HG02763 (cell line): ENCODE measurements at regions not wholly inside any gene's neighbourhood (a gene's known extent, or its start where the extent isn't known, plus 50 kb on each side); places are given as distances from the start of the nearest gene placed in this dataset.
"Not testable (repeated sequence)": the region's sequence is repeated elsewhere in the genome, so short reads cannot be mapped to it uniquely, and the experiment has no call there.

ENCODE experiments used
- ATAC-seq: cut with Tn5 transposase; IDR thresholded peaks from one replicate; pipeline ENCODE4 v1.9.1; 2021; ENCODE audit warnings: mild to moderate bottlenecking, moderate library complexity; ENCODE audit not compliant: unreplicated experiment

DNA sequence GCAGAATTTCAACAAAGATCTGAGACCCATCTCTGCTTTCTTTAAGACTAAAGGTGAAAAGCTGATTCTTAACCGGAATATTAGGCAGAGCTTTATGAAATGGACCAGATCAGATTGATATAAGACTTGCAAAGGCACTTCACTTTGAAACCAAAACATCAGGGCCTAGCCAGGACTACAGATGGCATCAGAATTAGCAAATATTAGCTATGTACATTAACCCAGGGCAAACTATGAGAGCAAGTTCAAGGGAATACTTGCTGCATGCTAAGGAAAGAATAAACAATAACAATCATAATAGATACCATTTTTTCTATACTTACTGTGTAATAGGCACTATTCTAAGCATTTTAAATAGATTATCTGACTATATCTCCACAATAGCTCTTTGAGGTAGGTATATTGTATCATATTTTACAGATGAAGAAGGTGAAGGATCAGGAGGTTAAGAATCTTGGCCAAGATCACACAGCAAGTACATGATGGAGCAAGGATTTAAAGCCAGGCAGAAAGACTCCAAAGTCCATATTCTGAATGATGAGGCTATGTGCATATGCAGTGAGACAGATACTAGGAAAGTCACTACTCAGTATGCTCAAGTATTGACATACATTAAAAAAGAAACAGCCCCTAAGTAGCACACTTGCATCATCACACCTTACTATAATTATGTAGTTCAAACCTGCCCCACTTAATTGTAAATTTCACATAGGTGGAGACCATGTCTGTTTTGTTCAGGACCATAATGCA, 209.3 kb upstream of the PKN2 start:
- ATAC-seq, result no peak

DNA sequence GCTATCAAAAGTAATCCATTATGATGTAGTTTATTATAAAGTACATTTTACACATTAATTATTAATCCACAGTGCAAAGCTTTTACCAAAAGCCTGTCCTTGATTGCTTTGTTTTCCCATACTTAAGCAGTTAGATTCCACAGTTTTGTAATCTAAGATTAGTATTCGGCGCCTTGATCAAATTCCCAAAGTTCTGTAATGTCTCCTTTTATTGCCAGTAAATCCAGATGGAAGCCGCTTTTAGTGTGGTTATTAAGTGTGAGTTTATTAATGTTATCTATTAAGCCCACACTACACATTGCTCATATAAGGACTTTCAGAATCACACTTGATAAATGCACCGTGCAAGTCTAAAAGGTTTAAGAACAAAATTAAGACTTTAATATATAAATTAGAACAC, 199.2 kb upstream of the PKN2 start:
- ATAC-seq, result no peak

DNA sequence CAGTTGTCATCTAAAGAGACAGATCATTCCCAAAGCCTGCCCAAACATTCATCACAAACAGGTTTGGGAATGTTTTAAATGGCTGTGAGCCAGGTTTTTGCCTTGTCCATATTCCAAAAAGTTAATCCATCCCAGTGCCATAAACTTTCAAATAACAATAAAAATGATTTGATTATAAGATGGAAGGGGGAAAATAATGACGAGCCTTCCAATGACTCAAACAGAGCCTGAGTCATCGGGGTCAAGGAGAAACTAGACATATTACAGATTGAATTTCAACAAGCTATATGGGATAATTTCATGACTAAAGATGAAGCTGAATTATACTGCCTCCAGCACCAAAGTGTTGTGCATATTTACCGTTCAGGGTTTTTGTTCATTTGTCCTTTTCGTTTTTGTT, 195.8 kb upstream of the PKN2 start:
- no peak for ATAC-seq

DNA sequence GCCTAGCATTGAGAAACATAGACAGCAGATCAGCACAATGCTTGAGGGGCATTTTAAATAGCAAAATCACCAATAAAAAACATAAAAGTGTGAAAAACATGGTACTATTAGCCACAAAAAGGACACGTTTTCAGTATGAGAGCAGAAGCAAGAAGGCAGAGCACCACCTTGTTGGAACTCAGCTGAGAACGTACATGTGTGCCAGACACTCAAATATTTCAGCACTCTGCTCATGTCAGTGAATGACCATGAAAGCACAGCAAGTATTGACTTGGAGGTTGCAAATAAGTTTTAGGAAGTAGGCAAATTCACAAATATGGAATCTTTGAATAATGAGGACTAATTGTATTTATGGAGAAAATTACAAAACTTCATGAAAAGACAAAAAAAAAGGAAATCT, 193.4 kb upstream of the PKN2 start:
- ATAC-seq, result no peak

DNA sequence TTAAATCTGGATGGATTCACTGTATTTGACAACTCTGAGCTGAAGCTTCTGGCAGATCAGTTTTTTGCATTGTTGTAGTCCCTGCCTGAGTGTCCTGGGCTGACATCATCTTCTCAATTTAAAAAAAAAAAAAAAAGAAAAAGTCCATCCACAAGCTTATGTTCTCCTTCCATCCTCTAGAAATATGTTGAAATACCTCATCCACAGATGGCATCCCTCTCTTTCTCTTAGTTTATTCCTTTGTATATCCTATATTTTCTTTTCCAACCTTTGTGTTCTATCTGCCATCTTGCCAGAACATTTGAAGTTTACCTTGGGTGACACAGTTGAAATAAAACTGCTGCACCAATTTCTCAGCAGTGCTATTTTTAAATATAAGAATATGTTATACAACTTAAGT, 184.4 kb upstream of the PKN2 start:
- no peak for ATAC-seq

DNA sequence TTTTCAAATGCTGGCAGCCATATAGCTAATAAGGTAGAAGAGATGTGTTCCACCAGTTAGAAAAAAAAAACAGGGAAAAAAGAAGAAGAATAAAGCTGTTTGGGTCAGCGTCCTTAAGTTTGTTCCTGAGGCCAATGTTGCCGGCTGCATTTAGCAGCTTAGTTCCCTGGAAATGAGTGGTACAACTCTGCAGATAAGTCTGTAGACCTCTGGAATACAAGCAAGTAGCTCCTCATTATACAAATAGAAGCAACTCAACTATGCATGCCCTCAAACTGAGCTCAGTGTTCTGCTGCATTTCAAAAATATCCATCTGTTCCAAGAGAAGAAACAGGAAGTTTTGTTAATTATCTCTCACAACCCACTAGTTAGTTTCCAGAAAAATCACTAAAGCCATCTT, 181.2 kb upstream of the PKN2 start:
- no peak for ATAC-seq

DNA sequence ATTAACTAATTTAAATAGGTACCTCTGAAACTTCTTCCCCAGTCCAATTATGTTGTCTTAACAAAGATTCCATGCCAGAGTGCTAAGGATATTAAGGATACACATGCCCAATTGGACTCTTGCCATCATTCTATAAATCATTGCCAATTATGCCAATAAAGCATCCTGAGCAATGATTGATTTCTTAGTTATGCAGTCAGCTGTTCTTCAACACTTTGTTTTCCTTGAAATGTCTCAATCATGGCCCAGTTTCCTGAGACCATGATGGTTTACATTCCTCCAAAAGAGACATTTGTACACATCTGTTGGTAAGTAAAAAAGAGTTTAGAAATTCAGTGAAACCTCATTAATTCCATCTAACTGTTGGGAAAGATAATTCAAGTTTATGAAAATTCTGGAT, 180.4 kb upstream of the PKN2 start:
- no peak for ATAC-seq

DNA sequence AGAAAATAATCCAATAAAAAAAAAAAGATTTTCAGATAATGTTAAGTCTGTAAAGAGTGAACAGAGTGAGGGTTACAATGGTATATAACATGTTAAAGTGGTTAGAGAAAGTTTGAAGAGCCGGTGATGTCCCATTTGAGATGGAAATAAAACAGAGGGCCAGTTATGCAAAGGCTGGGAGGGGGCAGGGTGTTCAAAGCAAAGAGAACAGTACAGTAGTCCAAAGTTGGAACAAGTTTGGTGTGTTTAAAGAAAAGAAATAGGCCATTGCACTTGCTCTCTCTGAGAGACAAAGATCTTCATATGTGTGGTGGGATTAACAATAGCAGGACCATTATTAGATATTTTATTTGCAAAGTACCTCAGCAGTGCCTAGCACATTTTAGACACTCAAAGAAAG, 179.5 kb upstream of the PKN2 start:
- ATAC-seq, result no peak

DNA sequence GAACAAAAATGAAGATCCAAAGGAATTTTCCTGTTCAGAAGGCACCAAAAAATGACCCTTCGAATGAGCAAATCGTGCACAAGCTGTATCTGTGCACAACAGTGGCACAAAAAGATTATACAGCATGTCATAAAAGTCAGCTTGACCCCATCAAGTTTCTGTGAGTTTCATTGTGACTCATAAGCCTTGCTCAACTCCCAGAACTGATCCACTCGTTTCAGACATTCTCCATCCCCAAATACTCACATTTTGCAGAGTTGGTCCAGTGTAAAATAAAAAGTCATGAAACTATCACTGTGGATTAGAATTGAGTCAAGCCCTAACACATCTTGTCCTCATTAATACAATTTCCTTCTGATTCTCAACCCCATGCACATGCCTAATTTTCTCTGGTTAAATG, 174.7 kb upstream of the PKN2 start:
- no peak for ATAC-seq

DNA sequence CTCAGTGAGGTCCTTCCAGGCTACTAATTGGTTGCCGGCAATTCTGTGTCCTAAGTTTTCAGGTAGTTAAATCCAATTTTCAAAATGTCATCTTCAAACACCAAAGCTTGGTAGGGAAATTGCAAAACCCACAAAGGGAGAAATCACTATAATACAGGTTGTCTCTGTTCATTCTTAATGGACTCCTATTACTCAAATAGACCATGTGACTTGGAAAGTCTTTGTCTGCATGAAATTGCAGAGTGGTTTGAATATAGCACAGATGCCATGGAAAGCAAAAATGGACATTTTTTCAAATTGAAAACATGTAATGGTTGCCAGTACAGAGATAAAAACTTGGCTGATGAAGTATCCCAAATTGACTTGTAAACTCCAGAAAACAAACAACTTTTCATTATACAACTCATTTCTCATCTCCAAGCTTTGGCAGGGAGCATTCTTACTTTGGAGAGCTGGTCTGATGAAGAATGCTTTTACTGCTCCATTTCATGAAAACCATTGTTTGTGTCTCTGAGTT, 169.5 kb upstream of the PKN2 start:
- no peak for ATAC-seq

DNA sequence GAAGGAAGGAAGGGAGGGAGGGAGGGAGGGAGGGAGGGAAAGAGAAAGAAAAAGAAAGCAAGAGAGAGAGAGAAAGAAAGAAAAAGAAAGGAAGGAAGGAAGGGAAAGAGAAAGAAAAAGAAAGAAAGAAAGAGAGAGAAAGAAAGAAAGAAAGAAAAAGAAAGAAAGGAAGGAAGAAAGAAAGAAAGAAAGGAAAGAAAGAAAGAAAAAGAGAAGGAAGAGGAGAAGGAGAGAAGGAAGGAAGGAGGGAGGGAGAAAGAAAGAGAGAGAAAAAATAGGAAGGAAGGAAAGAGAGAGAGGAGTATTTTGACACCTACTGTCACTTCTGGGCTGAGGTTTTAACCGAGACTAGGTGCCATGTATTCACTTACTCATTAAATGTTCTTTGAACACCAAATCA, 166.6 kb upstream of the PKN2 start:
- not testable (repeated sequence) for ATAC-seq

DNA sequence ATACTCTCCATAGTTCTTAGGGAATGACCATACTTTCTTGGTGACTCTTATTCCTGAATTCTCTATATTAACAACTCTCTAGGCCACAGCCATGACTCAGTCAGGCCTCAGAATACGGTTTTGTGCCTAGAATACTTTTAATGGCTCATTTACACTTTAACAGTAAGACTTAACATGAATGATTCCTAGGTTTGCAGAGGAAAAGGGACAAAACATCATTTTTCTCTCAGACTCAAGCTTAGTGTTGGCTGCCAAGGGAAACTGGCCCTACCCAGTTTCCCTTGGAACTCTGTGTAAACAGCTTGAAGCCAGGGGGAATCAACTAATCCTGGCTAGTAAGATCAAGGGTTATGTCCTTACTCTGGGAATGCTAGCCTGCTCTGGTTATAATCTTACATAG, 164.9 kb upstream of the PKN2 start:
- no peak for ATAC-seq

DNA sequence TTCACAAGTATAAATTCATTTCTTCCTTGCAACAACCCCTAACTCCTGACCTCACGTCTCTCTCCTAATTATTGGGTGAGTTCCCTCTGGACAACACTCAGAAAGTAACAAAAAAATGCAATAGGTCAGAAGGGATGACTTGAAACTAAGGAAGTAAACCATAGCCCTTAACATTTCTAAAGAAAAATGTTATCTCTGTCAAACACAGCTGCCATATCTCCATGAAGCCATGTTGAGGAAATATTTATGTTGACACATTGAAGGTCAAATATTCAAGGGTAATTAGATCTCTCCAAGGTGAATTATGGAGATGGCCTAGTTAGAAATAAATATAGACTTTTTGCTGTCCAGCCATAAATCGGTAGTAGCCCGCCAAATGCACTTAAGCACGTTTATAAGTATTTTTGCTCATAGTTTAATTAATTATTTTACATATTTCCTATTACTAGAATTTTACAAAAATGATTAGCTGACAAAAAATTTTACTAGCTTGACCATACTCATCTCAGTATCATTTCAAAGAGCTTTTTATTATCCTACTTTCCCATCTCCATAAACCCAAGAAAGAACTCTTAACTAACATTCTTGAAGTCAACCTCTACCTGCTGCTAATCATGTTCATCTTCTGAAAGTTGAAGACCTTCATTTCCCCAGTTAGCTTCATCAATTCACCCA, 160.1 kb upstream of the PKN2 start:
- no peak for ATAC-seq

DNA sequence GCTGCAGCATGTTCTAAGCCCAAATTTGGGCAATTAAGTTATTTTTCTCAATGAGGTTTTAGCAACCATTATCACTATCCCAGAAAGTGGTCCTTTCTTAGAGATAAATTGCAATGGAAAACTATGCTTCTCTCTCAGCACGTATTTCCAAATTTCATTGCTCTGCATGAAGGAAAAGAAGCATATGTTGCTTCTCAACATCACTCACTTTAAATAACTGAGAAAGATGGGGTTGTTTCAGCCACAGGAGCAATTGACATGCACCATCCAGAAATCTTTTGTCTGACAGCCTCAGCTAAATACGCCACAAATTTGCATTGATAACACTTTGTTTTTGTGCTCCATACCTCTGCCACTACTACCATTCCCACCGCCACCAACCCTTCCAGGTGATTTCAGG, 157.6 kb upstream of the PKN2 start:
- ATAC-seq, result no peak

DNA sequence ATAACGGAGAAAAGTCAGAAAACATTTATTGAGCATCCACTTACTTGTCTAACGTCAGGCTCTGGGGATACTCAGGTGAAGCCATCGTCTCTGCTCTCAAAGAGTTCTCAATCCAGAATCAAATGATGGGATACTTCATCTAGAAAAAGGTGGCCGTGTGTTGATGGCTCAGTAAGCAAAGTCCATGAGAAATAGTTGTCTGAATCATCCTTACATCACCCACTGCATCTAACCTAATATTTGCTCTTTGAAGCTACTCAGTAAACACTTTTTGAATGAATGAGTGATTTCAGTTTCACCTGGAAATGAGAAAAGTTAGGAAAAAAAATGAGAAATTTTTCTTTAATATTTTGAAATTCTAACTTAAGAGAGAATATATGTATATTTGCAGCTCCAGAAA, 155.3 kb upstream of the PKN2 start:
- no peak for ATAC-seq

DNA sequence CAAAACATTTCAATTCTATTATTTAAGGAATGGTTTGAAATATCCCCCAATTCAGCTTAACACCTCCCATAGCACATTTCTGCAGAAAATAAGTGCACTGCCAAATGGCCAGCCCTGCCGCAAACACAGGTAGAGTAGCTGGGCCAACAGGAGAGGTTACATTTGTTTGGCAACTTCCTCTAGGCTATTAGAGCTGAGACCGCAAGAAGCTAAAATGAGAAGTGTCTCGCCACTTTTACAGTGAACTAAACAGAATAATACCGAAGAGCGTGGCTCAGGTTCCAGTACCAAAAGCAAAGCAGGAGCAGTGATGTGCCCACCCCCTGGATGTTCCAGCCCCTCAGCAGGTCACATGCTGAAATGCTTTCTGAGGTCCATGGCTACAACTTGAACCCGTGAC, 154.5 kb upstream of the PKN2 start:
- no peak for ATAC-seq

DNA sequence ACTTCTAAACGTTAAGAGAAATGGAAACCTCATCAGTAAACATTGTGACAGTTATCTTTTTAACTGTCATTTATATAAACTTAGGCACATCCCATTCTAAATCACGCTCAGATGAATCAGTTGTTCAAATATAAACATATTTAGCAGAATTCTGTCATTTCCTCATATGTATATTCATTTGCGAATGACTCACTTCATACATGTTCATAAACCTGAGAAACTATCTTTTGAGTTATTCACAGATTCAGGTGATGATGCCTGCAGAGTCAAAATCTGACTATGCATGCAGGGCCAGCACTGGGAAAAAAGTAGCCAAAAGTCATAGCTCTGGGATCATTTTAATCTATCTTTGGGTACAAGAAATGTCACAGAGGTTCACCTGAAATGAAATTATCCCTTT, 153.8 kb upstream of the PKN2 start:
- ATAC-seq, result no peak

DNA sequence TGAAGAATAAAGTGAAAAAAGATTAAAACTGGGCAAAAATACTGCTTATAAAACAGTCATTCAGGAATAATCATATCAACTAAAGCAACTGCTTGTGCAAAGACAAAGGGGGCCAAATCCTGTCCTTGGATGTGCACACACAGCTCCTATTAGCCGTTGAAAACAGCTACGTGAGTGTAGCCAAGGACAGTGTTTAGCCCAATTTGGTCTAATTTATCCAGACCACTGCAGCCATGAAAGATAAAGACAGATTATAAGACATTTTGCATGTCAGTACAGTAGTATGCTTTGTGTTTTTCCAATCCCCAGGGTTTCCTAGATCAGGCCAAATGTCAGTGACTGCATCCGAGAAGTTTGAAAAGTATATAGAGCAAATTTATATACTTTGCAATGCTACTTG, 146.3 kb upstream of the PKN2 start:
- no peak for ATAC-seq

DNA sequence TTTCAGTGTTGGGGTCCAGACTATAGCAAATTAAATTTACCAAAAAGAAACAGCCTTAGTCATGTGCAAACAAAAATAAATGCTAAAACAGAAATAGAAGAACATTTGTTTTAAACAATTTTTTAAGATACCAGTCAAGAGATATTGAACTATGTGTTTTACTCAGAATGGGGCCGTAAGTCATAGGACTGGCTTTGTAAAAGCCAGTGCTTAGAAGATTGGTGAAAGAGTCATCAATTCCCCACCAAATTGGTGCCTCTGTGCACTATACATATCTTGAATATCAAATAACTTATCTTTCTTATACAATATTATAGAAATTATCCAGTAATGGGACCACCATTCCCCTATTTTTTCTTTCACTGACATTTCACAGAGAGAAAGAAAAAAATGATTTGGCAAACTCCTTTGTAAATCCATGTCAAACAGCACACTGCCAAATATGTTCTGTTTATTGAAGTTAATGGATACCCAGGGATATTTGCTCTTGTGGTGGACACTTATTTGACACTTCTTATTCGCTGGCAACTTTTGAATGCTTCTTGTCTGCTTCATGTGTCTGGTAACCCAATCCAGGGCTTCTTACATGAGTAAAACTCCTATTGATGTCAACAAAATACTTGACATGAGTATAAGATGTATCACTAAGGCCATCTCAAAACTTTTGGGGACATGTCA, 145.7 kb upstream of the PKN2 start:
- ATAC-seq, result no peak

DNA sequence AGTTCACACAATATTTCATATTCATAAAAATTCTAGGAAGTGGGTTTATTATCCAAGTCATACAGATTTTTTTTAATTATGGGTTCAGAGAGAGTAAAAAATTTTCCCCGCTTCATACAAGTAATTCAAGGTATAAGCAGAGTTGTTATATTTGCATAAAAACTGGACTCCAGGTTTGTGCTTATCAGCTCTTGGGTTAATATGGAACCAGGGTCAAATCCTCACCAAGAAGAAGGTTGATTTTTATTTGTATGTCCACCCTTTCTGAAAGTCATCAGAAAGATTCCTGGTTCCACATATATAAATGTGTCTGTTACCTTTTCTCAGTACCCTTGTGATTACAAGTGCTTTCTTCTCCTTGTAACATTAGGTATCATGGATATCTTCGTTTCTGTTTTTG, 143.8 kb upstream of the PKN2 start:
- no peak for ATAC-seq

DNA sequence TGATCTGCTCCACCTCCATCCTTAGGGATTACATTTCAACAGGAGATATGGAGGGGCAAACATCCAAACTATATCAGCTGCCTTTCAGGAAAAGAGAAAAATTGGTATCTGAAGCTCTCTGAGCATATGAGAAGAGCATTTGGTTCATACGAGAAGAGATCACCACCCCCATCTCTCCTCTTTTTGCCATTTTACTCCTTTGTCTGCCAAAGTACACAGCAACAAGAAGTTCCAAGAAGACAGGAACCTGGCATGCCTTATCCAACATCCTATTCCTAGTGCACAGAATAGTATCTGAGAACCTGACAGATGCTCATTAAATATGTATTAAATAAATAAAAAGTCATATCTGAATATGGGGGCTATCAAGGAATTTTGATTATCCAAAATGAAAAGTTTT, 142.5 kb upstream of the PKN2 start:
- ATAC-seq, result no peak

DNA sequence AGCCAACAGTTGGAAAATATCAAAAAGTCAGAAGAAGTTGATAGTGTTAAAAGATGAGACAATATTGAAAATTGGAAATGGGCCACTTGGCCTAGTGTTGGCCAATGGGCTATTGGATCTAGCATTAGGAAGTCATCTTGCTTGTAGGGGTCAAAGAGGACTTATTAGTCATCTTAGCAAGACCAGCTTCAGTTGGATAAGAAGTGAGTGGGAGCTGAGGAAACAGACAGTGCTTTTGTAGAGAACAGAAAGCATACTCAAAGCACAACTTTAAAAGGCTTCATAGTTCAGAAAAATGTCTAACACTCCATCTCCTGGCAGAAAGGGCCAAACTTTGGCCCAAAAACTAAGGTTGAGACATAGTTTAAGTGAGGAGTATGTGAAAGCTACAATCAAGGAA, 139.9 kb upstream of the PKN2 start:
- no peak for ATAC-seq
